ENCODE measurements at regions not wholly inside any gene's neighbourhood (a gene's known extent, or its start where the extent isn't known, plus 50 kb on each side); places are given as distances from the start of the nearest gene placed in this dataset.

DNA sequence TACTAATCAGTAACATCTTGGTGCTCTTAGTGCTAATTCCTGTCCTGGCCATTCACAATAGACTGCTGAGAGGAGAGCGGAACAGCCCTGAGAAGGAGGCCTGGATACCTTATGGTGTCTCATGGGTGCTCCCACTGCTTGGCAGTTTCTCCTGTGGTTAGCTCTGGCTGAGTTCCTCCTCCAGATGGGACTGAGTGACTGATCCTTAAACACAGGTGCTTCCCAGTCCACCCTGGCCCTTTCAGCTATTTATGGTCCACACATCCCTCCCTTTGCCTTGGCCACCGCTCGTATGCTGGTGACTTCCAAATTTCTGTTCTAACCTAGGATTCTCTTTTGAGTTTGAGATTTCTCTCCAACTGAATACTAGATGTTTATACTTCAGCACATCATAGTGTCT lies 157.0 kb upstream of the CACNA1E start:
- Histone ChIP-seq H3K9me3 (ENCODE audit: control insufficient read depth, insufficient read depth, low read depth, low read length) (no peaks in the 10 kb centered on the region), H3K36me3 (ENCODE audit: control insufficient read depth in 2 of 2, insufficient read depth in 1 of 2, low read length in 2 of 2) (no peaks in the 10 kb centered on the region), H3K4me1 (ENCODE audit: control insufficient read depth, insufficient read depth, low read length) (no peaks in the 10 kb centered on the region), H3K4me3 (ENCODE audit: low read depth, low read length) (no peak overlapping the region), H3K27ac (ENCODE audit: extremely low read depth, low read depth, low read length) (no peak overlapping the region)
- TF ChIP-seq ZNF529 (tag by site-specific recombination; IDR thresholded peaks at IDR 0.05; ENCODE audit: insufficient replicate concordance), result no peak
- TF ChIP-seq SP7 (tag by site-specific recombination; IDR thresholded peaks at IDR 0.05), result no peak
- TF ChIP-seq ZNF221 (tag by site-specific recombination; IDR thresholded peaks at IDR 0.05; ENCODE audit: borderline replicate concordance), result no peak
- TF ChIP-seq, protein P1, sequence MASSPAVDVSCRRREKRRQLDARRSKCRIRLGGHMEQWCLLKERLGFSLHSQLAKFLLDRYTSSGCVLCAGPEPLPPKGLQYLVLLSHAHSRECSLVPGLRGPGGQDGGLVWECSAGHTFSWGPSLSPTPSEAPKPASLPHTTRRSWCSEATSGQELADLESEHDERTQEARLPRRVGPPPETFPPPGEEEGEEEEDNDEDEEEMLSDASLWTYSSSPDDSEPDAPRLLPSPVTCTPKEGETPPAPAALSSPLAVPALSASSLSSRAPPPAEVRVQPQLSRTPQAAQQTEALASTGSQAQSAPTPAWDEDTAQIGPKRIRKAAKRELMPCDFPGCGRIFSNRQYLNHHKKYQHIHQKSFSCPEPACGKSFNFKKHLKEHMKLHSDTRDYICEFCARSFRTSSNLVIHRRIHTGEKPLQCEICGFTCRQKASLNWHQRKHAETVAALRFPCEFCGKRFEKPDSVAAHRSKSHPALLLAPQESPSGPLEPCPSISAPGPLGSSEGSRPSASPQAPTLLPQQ (tag by site-specific recombination; IDR thresholded peaks at IDR 0.05), result no peak
- no peak for TF ChIP-seq ZNF560 (tag by site-specific recombination; IDR thresholded peaks at IDR 0.05; ENCODE audit: borderline replicate concordance)
- no peak for TF ChIP-seq TRIM28 (IDR thresholded peaks at IDR 0.05; ENCODE audit: borderline replicate concordance, low read length)
- CTCF ChIA-PET, result no interaction called here
- POLR2A ChIA-PET, result no interaction called here

DNA sequence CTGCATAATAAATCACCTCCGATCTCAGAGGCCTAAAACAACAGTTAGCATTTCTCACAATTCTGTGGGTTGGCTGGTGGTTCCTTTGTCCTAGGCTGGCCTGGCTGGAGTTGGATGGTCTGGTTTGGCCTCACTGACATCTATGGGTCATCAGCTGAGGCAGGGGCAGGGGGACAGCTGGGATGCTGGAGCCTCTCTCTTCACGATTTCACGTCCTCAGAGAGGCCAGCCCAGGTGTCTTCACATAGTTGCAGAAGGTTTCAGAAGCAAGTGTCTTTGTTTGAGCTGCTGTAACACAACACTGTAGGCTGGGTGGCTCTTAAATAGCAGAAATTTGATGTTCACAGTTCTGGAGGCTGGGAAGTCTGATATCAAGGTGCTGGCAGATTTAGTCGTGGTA lies 155.5 kb upstream of the CACNA1E start:
- Histone ChIP-seq H3K27ac (ENCODE audit: extremely low read depth, low read depth, low read length) (no peak overlapping the region), H3K4me3 (ENCODE audit: low read depth, low read length) (no peak overlapping the region), H3K9me3 (ENCODE audit: control insufficient read depth, insufficient read depth, low read depth, low read length) (no peaks in the 10 kb centered on the region), H3K4me1 (ENCODE audit: control insufficient read depth, insufficient read depth, low read length) (no peaks in the 10 kb centered on the region), H3K36me3 (ENCODE audit: control insufficient read depth in 2 of 2, insufficient read depth in 1 of 2, low read length in 2 of 2) (no peaks in the 10 kb centered on the region)
- POLR2A ChIA-PET, result no interaction called here
- no peak for TF ChIP-seq KLF16 (tag by site-specific recombination; IDR thresholded peaks at IDR 0.05)
- TF ChIP-seq SP3 (tag by site-specific recombination; IDR thresholded peaks at IDR 0.05), result no peak
- no peak for TF ChIP-seq ZNF10 (tag by site-specific recombination; IDR thresholded peaks at IDR 0.05)
- TF ChIP-seq IKZF3 (tag by site-specific recombination; IDR thresholded peaks at IDR 0.05), result no peak
- no peak for TF ChIP-seq ZFP41 (tag by site-specific recombination; IDR thresholded peaks at IDR 0.05; ENCODE audit: borderline replicate concordance)
- TF ChIP-seq, protein P2, sequence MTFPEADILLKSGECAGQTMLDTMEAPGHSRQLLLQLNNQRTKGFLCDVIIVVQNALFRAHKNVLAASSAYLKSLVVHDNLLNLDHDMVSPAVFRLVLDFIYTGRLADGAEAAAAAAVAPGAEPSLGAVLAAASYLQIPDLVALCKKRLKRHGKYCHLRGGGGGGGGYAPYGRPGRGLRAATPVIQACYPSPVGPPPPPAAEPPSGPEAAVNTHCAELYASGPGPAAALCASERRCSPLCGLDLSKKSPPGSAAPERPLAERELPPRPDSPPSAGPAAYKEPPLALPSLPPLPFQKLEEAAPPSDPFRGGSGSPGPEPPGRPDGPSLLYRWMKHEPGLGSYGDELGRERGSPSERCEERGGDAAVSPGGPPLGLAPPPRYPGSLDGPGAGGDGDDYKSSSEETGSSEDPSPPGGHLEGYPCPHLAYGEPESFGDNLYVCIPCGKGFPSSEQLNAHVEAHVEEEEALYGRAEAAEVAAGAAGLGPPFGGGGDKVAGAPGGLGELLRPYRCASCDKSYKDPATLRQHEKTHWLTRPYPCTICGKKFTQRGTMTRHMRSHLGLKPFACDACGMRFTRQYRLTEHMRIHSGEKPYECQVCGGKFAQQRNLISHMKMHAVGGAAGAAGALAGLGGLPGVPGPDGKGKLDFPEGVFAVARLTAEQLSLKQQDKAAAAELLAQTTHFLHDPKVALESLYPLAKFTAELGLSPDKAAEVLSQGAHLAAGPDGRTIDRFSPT (tag by site-specific recombination; IDR thresholded peaks at IDR 0.05), result no peak
- TF ChIP-seq ZNF843 (tag by site-specific recombination; IDR thresholded peaks at IDR 0.05), result no peak
- TF ChIP-seq, protein P3, sequence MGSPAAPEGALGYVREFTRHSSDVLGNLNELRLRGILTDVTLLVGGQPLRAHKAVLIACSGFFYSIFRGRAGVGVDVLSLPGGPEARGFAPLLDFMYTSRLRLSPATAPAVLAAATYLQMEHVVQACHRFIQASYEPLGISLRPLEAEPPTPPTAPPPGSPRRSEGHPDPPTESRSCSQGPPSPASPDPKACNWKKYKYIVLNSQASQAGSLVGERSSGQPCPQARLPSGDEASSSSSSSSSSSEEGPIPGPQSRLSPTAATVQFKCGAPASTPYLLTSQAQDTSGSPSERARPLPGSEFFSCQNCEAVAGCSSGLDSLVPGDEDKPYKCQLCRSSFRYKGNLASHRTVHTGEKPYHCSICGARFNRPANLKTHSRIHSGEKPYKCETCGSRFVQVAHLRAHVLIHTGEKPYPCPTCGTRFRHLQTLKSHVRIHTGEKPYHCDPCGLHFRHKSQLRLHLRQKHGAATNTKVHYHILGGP (tag by site-specific recombination; IDR thresholded peaks at IDR 0.05), result no peak
- TF ChIP-seq, protein P4, sequence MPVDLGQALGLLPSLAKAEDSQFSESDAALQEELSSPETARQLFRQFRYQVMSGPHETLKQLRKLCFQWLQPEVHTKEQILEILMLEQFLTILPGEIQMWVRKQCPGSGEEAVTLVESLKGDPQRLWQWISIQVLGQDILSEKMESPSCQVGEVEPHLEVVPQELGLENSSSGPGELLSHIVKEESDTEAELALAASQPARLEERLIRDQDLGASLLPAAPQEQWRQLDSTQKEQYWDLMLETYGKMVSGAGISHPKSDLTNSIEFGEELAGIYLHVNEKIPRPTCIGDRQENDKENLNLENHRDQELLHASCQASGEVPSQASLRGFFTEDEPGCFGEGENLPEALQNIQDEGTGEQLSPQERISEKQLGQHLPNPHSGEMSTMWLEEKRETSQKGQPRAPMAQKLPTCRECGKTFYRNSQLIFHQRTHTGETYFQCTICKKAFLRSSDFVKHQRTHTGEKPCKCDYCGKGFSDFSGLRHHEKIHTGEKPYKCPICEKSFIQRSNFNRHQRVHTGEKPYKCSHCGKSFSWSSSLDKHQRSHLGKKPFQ (tag by site-specific recombination; IDR thresholded peaks at IDR 0.05), result no peak
- TF ChIP-seq SETDB1 (IDR thresholded peaks at IDR 0.05; ENCODE audit: insufficient read length, low read length), result no peak
- TF ChIP-seq ZNF791 (tag by site-specific recombination; IDR thresholded peaks at IDR 0.05), result no peak
- no peak for TF ChIP-seq ZNF223 (tag by site-specific recombination; IDR thresholded peaks at IDR 0.05)
- TF ChIP-seq ZNF214 (tag by site-specific recombination; IDR thresholded peaks at IDR 0.05; ENCODE audit: borderline replicate concordance), result no peak
- TF ChIP-seq ZNF624 (tag by site-specific recombination; IDR thresholded peaks at IDR 0.05), result no peak
- no peak for TF ChIP-seq KLF1 (tag by site-specific recombination; IDR thresholded peaks at IDR 0.05)
- no peak for TF ChIP-seq ZNF600 (tag by site-specific recombination; IDR thresholded peaks at IDR 0.05)
- TF ChIP-seq, protein P5, sequence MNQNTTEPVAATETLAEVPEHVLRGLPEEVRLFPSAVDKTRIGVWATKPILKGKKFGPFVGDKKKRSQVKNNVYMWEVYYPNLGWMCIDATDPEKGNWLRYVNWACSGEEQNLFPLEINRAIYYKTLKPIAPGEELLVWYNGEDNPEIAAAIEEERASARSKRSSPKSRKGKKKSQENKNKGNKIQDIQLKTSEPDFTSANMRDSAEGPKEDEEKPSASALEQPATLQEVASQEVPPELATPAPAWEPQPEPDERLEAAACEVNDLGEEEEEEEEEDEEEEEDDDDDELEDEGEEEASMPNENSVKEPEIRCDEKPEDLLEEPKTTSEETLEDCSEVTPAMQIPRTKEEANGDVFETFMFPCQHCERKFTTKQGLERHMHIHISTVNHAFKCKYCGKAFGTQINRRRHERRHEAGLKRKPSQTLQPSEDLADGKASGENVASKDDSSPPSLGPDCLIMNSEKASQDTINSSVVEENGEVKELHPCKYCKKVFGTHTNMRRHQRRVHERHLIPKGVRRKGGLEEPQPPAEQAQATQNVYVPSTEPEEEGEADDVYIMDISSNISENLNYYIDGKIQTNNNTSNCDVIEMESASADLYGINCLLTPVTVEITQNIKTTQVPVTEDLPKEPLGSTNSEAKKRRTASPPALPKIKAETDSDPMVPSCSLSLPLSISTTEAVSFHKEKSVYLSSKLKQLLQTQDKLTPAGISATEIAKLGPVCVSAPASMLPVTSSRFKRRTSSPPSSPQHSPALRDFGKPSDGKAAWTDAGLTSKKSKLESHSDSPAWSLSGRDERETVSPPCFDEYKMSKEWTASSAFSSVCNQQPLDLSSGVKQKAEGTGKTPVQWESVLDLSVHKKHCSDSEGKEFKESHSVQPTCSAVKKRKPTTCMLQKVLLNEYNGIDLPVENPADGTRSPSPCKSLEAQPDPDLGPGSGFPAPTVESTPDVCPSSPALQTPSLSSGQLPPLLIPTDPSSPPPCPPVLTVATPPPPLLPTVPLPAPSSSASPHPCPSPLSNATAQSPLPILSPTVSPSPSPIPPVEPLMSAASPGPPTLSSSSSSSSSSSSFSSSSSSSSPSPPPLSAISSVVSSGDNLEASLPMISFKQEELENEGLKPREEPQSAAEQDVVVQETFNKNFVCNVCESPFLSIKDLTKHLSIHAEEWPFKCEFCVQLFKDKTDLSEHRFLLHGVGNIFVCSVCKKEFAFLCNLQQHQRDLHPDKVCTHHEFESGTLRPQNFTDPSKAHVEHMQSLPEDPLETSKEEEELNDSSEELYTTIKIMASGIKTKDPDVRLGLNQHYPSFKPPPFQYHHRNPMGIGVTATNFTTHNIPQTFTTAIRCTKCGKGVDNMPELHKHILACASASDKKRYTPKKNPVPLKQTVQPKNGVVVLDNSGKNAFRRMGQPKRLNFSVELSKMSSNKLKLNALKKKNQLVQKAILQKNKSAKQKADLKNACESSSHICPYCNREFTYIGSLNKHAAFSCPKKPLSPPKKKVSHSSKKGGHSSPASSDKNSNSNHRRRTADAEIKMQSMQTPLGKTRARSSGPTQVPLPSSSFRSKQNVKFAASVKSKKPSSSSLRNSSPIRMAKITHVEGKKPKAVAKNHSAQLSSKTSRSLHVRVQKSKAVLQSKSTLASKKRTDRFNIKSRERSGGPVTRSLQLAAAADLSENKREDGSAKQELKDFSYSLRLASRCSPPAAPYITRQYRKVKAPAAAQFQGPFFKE (tag by site-specific recombination; IDR thresholded peaks at IDR 0.05; ENCODE audit: borderline replicate concordance), result no peak
- TF ChIP-seq, protein P6, sequence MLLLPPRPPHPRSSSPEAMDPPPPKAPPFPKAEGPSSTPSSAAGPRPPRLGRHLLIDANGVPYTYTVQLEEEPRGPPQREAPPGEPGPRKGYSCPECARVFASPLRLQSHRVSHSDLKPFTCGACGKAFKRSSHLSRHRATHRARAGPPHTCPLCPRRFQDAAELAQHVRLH (tag by site-specific recombination; IDR thresholded peaks at IDR 0.05), result no peak
- CTCF ChIA-PET, result no interaction called here
